Endodermal cell (in vitro differentiated cells): ENCODE measurements at regions not wholly inside any gene's neighbourhood (a gene's known extent, or its start where the extent isn't known, plus 50 kb on each side); places are given as distances from the start of the nearest gene placed in this dataset.

ENCODE experiments used
- DNase-seq: peaks from one replicate; pipeline ENCODE4 v3.0.0-alpha.2; 2017
- H3K27ac ChIP-seq: 2 replicates; pipeline ENCODE4 v1.5.1; 2013; ENCODE audit warnings: mild to moderate bottlenecking, low read depth, low read length, moderate library complexity
- H3K27me3 ChIP-seq: 2 replicates; pipeline ENCODE4 v1.6.1; 2013; ENCODE audit warnings: mild to moderate bottlenecking, low read length, moderate library complexity; ENCODE audit not compliant: insufficient read depth, control insufficient read depth, poor library complexity, severe bottlenecking
- H3K36me3 ChIP-seq: 2 replicates; pipeline ENCODE4 v1.7.0; 2013; ENCODE audit warnings: mild to moderate bottlenecking, low read length, moderate library complexity; ENCODE audit not compliant: control insufficient read depth, insufficient read depth
- H3K4me1 ChIP-seq: one replicate; pipeline ENCODE4 v1.7.0; 2013; ENCODE audit warnings: low read length; ENCODE audit not compliant: control insufficient read depth, insufficient read depth
- H3K4me3 ChIP-seq: 2 replicates; pipeline ENCODE4 v1.5.1; 2013; ENCODE audit warnings: mild to moderate bottlenecking, low read length, moderate library complexity
- H3K9ac ChIP-seq: 2 replicates; pipeline ENCODE4 v1.6.1; 2013; ENCODE audit warnings: mild to moderate bottlenecking, low read length, moderate library complexity; ENCODE audit not compliant: poor library complexity, severe bottlenecking; ENCODE audit errors: extremely low read depth
- H3K9me3 ChIP-seq: 2 replicates; pipeline ENCODE4 v1.6.1; 2013; ENCODE audit warnings: mild to moderate bottlenecking, low read length, moderate library complexity; ENCODE audit not compliant: control insufficient read depth
- H3K27ac Mint-ChIP-seq: 2 replicates; pipeline ENCODE4 v1.8.0; 2020; ENCODE audit warnings: mixed read lengths
- H3K27me3 Mint-ChIP-seq: 2 replicates; pipeline ENCODE4 v1.8.0; 2021; ENCODE audit warnings: mild to moderate bottlenecking, mixed read lengths; ENCODE audit not compliant: insufficient read depth
- H3K36me3 Mint-ChIP-seq: 2 replicates; pipeline ENCODE4 v1.8.0; 2020; ENCODE audit warnings: low read depth, mixed read lengths
- H3K4me1 Mint-ChIP-seq: 2 replicates; pipeline ENCODE4 v1.8.0; 2020; ENCODE audit warnings: mixed read lengths
- H3K4me3 Mint-ChIP-seq: 2 replicates; pipeline ENCODE4 v1.8.0; 2020; ENCODE audit warnings: mild to moderate bottlenecking, moderate library complexity, mixed read lengths
- H3K9me3 Mint-ChIP-seq: 2 replicates; pipeline ENCODE4 v1.8.0; 2020; ENCODE audit warnings: mild to moderate bottlenecking, mixed read lengths
- WGBS, 2 experiments: methylation state at CpG; one replicate each; pipeline versions ENCODE4 v1.1.5 to v1.1.7; 2013; ENCODE audit warnings: missing lambda C conversion rate in 2 of 2, mixed read lengths in 1 of 2; ENCODE audit not compliant: insufficient coverage in 1 of 2, insufficient read length in 1 of 2; 5-methylcytosine and 5-hydroxymethylcytosine counted together
- TF ChIP-seq, protein P1 (sequence below): fragments of 200-600 bp; sonication (generic); conservative IDR thresholded peaks from 2 replicates; pipeline ENCODE4 v1.5.0; 2021; ENCODE audit warnings: antibody characterized with exemption, mild to moderate bottlenecking

DNA sequence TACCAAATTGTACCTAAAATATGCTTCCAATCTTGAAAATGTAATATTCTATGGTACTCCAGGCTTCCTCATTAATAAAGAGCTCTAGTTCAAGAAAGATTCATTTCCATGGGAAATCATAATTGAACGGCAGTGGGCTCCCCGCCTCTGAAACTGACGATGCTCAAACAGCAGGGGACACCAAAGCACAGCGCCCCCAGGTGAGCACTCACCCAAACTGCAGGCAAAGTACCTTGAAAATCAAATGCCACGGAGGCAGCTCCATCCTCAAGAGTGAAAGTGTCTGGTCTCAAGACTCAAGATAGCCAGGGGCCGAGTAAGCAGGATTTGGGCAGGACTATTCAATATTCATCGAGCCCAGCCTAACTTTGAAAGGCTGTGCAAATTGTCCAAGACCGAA, 217.4 kb upstream of the TNRC6C start:
- TF ChIP-seq, protein P1, sequence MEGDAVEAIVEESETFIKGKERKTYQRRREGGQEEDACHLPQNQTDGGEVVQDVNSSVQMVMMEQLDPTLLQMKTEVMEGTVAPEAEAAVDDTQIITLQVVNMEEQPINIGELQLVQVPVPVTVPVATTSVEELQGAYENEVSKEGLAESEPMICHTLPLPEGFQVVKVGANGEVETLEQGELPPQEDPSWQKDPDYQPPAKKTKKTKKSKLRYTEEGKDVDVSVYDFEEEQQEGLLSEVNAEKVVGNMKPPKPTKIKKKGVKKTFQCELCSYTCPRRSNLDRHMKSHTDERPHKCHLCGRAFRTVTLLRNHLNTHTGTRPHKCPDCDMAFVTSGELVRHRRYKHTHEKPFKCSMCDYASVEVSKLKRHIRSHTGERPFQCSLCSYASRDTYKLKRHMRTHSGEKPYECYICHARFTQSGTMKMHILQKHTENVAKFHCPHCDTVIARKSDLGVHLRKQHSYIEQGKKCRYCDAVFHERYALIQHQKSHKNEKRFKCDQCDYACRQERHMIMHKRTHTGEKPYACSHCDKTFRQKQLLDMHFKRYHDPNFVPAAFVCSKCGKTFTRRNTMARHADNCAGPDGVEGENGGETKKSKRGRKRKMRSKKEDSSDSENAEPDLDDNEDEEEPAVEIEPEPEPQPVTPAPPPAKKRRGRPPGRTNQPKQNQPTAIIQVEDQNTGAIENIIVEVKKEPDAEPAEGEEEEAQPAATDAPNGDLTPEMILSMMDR: peak; percentile 95
- Mint-ChIP-seq H3K9me3 (peaks cover 3% of the 10 kb centered on the region), H3K27me3 (peaks cover 49% of the 10 kb centered on the region)

DNA sequence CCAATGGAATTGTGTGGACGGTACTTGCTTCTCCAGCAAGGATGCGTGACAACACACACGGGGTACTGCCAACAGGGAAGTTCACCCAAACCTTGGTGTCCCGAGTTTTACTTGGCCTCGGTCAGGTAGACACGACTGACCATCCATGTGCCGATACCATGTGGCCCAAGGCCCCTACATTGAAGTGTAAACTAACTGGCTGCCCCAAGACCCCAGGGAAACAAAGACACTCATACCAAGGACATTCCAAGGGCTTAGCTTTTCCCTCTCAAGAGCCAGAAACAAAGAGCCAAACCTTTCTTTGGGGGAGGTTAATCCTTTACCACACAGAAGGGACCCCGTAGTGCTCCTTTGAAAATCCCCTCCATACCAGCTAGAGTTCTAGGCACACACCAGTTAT, 215.9 kb upstream of the TNRC6C start:
- peak; percentile 49 for DNase-seq
- no peak overlapping the region for H3K27ac ChIP-seq
- Mint-ChIP-seq H3K4me1 (peaks cover 20% of the 10 kb centered on the region), H3K27ac (no peak overlapping the region), H3K27me3 (peaks cover 41% of the 10 kb centered on the region), H3K9me3 (peaks cover 3% of the 10 kb centered on the region), H3K36me3 (no peaks in the 10 kb centered on the region), H3K4me3 (no peak overlapping the region)
- 74 to 80% methylated on average over 7 to 8 of the region's 8 CpGs for WGBS, 2 experiments
- H3K4me1 ChIP-seq: peaks cover 3% of the 10 kb centered on the region
- TF ChIP-seq, protein P1: no peak
- no peak overlapping the region for H3K4me3 ChIP-seq
- H3K9me3 ChIP-seq: no peaks in the 10 kb centered on the region
- no peaks in the 10 kb centered on the region for H3K36me3 ChIP-seq
- no peak overlapping the region for H3K9ac ChIP-seq
- peaks cover 16% of the 10 kb centered on the region for H3K27me3 ChIP-seq

More for the DNA sequence above, 217.4 kb upstream of the TNRC6C start:
- H3K4me3 Mint-ChIP-seq: no peak overlapping the region
- Histone ChIP-seq H3K27ac (no peak overlapping the region), H3K4me1 (no peaks in the 10 kb centered on the region), H3K9ac (no peak overlapping the region), H3K4me3 (no peak overlapping the region), H3K9me3 (no peaks in the 10 kb centered on the region), H3K27me3 (peaks cover 26% of the 10 kb centered on the region), H3K36me3 (no peaks in the 10 kb centered on the region)
- no peaks in the 10 kb centered on the region for H3K36me3 Mint-ChIP-seq
- DNase-seq: peak; percentile 87
- 66 to 70% methylated on average over 7 to 8 of the region's 8 CpGs for WGBS, 2 experiments
- H3K4me1 Mint-ChIP-seq: peaks cover 13% of the 10 kb centered on the region
- H3K27ac Mint-ChIP-seq: no peak overlapping the region

DNA sequence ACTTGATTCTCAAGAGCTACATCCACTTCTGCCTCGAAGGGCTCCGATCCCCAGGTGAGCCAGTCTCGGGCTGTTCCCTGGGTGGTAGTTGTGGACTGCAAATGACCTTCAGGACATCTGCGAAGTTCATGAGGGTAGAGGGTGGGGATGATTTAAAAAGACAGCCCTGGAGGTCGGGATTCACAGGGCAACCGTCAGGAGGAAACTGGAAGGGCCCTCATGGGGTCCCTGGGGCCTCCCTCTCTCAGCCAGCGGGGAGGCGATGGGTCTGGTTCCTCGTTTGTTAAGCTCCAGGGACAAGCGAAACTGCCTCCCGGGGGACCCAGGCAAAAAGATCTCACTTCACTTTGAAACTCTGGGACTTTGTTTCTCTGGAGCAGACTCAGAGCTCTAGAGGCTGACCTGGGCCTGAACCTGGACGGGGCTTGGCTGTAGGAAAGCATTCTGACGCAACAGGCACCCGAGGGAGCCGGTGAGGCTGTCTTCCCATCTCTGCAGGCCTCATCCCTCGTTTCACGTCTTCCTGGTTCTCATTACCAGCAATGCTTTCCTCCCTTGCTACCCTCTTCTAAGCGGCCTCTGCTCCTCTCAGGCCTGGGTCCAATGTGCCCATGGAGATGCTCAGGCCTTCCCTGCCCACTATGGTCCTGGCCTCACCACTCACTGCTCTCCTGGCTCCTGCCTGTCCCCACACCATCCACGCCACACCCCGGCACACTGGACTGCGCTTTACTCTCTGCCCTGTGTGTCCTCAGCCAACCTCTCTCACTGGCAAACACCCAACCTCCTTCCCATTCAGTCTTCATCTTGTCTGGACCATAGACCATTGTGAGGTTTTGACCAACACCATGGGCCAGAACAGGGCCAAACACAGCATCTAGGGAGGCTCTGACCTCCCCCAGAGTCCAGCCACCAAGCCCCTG, 214.2 kb upstream of the TNRC6C start:
- Histone ChIP-seq H3K4me3 (no peak overlapping the region), H3K9me3 (no peaks in the 10 kb centered on the region), H3K27me3 (peaks cover 3% of the 10 kb centered on the region), H3K27ac (no peak overlapping the region), H3K4me1 (peaks cover 3% of the 10 kb centered on the region), H3K9ac (no peak overlapping the region), H3K36me3 (no peaks in the 10 kb centered on the region)
- Mint-ChIP-seq H3K36me3 (no peaks in the 10 kb centered on the region), H3K4me1 (peaks cover 20% of the 10 kb centered on the region), H3K4me3 (no peak overlapping the region), H3K9me3 (peaks cover 3% of the 10 kb centered on the region), H3K27me3 (peaks cover 32% of the 10 kb centered on the region), H3K27ac (no peak overlapping the region)
- 91 to 92% methylated on average over 13 to 21 of the region's 21 CpGs for WGBS, 2 experiments
- DNase-seq: peak; percentile 36
- TF ChIP-seq, protein P1: no peak
